HG03469 (cell line): ENCODE measurements at regions not wholly inside any gene's neighbourhood (a gene's known extent, or its start where the extent isn't known, plus 50 kb on each side); places are given as distances from the start of the nearest gene placed in this dataset.
"Not testable (repeated sequence)": the region's sequence is repeated elsewhere in the genome, so short reads cannot be mapped to it uniquely, and the experiment has no call there.

Source experiments
- ATAC-seq: cut with Tn5 transposase; IDR thresholded peaks from one replicate; pipeline ENCODE4 v1.9.1; 2021; ENCODE audit warnings: mild to moderate bottlenecking, moderate library complexity, moderate number of reproducible peaks; ENCODE audit not compliant: unreplicated experiment

DNA sequence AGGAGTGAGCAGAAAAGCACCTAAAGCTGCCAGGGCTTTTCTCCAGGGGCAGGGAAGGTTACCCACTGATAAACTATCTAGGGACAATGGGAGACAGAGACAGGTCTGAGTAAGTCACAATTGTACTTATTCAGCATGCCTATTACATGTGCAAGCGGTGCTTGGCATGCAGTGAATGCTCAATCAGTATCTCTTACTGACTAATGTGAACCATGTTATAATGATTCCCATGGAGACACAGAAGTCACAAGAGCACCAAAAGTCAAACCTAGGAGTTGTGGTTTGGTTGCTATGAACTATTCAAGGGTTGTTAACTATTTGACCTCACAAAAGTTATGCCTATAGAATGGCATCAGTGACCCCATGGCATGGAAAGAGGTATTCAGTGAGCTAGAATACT is 50.0 kb upstream of the RASGRP1 start:
- no peak for ATAC-seq

DNA sequence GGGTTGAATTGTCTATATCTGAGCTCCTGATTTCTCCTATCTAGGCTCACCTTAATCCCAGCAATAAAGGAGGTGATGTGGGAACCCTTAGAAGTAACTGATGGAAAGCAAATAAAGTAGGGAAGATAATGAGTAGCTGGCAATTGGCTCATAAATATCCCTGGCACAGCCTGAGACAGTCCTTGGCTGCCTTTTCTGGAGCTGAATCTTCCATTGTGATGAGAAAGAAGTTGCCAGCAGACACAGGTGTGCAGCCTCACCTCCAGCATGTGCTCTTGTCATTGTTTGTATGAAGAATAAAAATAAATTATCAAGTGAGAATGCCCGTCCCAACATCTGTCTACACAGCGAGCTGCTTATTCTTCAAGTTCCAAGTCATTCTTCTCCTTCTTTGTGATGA is 53.2 kb upstream of the RASGRP1 start:
- ATAC-seq = no peak

- no peak for ATAC-seq
These were observed 53.8 kb upstream of the RASGRP1 start for GRCh38 chr15:38618242-38618955.

DNA sequence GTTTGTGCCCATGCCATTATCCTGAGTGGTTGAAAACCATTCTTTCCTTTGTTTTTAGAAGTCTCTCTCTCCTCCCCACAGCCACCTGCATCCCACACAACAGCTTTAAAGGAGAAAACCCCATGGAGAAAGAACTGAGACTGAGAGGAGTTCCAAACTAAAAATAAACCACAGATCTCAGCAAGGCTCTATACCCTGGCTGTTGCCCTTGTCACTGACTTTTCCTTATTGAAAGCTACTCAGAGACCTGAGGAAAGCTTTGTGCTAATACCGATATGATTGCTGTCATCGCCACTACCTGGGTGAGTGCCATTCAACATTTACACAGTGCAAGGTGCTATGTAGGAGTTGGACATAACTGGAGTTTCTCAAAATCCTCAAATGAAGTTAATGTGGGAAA is 55.5 kb upstream of the RASGRP1 start:
- no peak for ATAC-seq

DNA sequence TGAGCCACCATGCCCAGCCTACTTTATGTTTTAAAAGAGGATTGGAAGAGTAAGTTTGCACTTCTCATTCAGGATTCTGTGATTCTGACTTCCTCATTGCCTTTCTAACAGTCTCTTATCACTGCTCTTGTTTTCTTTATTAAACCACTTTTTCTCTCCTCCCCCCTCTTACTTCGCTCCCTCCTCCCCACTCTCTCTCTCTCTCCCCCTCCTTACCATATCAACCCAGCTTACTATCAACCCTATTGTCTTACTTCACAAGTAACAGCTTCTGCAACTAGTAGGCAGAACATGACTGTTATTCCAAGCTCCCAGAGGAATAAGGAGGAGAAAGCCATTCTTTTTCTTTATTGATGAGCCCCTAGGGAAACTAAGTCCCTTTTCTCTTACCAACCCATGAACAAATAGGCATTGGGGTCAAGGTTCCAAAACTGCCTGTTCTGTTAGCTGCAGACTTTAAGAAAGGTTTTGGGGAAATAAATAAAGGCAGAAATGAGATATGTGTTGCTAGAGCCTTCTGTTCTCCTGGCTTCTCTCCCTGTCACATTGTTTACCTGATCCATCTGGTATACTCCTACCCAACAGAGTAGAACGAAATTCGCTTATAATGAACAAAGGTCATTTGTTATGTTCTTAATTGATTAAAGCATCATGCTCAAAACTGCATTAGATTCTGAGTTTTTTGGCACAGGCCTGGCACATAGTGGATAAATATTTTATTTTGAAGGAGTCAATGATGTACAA is 56.4 kb upstream of the RASGRP1 start:
- ATAC-seq = no peak

- ATAC-seq = no peak
These were observed 57.7 kb upstream of the RASGRP1 start for GRCh38 chr15:38622304-38622703.

DNA sequence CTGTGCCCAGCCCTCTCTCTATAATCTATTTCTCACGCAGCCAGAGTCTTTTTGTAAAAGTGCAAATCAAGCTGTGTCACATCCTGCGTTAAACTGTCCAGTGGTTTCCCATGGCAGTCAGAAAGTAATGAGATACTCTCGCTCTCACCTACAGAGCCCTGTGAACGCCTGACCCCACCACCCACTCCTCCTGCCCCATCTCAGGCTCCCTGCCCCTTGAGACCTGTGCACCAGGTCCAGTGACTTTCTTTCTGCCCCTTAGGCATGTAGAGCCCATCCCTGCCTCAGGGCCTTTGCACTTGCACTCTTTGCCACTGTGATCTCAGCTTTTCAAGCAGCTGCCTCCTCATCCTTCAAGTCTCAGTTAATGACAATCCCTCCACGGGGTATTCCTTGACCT is 58.3 kb upstream of the RASGRP1 start:
- ATAC-seq = no peak

GRCh38 chr15:38623744-38624143 is 59.1 kb upstream of the RASGRP1 start:
- ATAC-seq = no peak

GRCh38 chr15:38624244-38625205 is 59.9 kb upstream of the RASGRP1 start:
- ATAC-seq = no peak

DNA sequence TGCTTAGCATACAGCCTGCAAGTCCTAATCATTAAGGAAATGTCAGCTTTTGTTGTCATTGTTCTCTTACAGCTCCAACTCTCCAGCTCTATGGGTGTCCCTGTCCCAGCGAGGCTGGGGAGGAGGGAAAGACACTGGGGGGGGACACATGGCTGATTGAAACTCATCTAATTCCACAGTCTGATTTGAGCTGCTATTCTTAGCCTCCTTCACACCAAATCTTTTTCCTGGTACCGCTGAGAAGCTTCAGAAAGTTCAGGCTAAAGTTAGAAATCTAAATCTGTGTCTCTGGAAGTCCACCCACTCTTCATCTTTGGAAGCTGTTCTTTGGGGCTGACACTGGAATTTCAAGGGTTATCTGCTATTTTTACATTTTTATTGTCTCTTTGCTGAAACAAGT is 61.3 kb upstream of the RASGRP1 start:
- ATAC-seq = no peak

DNA sequence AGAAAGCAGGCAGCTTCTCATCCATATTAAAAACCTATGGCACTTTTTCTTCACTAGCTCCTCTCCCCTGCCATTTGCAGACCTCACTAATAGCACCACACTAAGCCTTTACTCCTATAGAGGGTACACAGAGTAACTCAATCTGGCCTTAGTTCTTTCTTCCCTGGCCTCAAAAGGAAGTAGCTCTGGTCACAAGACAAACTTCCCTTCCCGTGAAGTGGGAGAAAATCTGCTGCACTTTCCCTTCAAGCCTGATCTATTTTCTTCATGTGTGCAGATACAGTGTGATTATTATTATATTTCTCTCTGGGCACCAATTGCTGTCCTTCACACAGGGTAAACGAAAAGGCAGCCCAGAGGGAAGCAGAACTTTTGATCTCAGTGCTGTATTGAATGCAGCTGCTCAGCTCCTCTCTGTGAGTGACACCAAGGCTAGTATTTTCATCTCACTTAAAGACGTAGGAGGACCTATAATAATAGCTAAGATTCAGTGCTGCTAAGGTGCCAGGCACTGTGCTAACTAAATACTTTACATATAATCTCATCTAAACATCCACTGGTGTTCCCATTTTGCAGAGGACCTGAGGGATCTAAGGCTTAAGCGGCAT is 61.9 kb upstream of the RASGRP1 start:
- ATAC-seq = no peak

DNA sequence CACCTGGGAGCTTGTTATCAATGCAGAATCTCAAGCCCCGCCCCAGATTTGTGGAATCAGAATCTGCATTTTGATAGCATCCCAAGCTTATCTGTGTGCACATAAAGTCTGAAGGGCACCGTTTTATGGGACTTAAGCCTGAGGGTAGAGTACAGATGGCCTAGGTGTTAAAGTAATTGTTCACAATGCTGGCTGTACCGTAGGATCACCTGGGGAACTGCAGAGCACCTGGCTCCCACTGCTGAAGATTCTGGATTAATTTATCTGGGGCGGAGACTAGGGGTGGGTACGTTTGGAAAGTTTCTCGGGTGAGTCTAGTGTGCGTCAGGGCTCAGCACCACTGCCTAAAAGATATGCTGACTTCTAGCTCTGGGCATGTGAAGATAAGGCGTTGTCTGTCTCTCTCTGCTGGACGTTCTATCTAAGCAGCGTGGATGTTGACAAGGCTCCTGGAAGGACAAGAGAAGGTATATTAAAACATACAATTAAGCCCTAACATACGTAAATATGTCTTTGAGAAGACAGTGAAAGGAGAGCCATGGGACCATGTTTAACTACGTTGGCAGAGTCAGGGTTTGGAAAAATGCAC is 63.2 kb upstream of the RASGRP1 start:
- ATAC-seq = no peak

- no peak for ATAC-seq
These were observed 66.8 kb upstream of the RASGRP1 start for GRCh38 chr15:38631119-38632075.

GRCh38 chr15:38635170-38635569 is 70.6 kb upstream of the RASGRP1 start:
- no peak for ATAC-seq

GRCh38 chr15:38636597-38636996 is 72.0 kb upstream of the RASGRP1 start:
- ATAC-seq = no peak

DNA sequence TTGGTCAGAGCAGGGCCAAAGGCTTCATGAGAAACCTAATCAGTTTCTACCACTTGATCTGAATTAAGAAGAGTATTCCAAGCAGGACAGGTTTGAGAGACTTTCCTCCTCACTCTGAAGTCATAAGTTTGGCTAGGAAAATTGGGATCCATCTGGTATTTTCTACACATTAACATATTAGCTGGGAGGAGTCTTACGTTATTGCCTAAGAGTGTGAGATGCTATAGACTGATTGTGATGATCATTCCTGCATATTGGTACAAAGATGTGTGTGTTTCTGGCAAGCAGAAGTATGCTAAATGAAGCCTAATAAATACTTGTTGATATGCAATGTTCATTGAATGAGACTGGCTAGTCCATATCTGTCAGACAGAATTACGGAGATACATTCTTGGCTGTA is 73.5 kb upstream of the RASGRP1 start:
- no peak for ATAC-seq

GRCh38 chr15:38638811-38639210 is 74.2 kb upstream of the RASGRP1 start:
- no peak for ATAC-seq

DNA sequence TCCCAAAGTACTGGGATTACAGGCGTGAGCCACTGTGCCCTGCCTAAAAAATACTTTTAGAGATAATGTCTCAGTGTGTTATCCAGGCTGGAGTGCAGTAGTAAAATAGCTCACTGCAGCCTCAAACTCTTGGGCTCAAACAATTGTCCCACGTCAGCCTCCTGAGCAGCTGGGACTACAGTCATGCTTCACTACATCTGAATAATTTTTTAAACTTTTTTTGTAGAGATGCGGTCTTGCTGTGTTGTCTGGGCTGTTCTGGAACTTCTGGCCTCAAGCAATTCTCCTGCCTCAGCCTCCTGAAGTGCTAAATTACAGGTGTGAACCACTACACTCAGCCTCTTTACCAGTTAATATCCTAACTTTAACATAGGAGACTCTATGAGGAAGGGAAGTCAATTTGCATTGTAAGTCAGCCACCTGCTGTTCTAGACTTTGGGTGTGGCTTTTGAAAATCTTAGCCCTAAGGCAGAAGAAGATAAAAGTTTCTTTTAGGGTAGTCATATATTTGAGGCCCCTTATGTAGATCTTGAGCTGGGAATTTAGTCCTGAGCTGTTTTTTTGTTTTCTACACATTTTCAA is 78.2 kb upstream of the RASGRP1 start:
- ATAC-seq = no peak

- not testable (repeated sequence) for ATAC-seq
These were observed 79.7 kb upstream of the RASGRP1 start for GRCh38 chr15:38644353-38644752.
